HepG2 (cell line): ENCODE measurements at regions not wholly inside any gene's neighbourhood (a gene's known extent, or its start where the extent isn't known, plus 50 kb on each side); places are given as distances from the start of the nearest gene placed in this dataset.

Experiments used
- CHD2 ChIP-seq: IDR thresholded peaks from 2 replicates; pipeline ENCODE4 v1.6.1; 2011; ENCODE audit warnings: low read depth, low read length, improper control_type of control experiment
- EP300 ChIP-seq, 3 experiments: sonication (generic) in 1 of 3; formaldehyde crosslinking in 1 of 3; IDR thresholded peaks; 2 replicates each; pipeline versions ENCODE4 v1.5.1 to v1.6.1; 2011 to 2020; ENCODE audit warnings: low read depth in 2 of 3, low read length in 2 of 3, borderline replicate concordance in 1 of 3, improper control_type of control experiment in 1 of 3, mild to moderate bottlenecking in 1 of 3, missing genetic modification reagents in 1 of 3, moderate library complexity in 1 of 3
- ESRRA ChIP-seq: sonication (generic); formaldehyde crosslinking; IDR thresholded peaks from 2 replicates; pipeline ENCODE4 v1.5.1; 2020; ENCODE audit warnings: mild to moderate bottlenecking, low read depth, missing genetic modification reagents
- EZH2 ChIP-seq: conservative IDR thresholded peaks from 2 replicates; pipeline ENCODE4 v1.6.1; 2012; ENCODE audit warnings: mild to moderate bottlenecking, low read depth, low read length, moderate library complexity
- HDAC2 ChIP-seq: sonication (generic); formaldehyde crosslinking; IDR thresholded peaks from 2 replicates; pipeline ENCODE4 v1.4.0; 2020; ENCODE audit warnings: missing genetic modification reagents
- MYNN ChIP-seq: sonication (generic); formaldehyde crosslinking; IDR thresholded peaks from 2 replicates; pipeline ENCODE4 v1.4.0; 2020; ENCODE audit warnings: mild to moderate bottlenecking, low read depth, missing genetic modification reagents
- POLR2A ChIP-seq, 2 experiments: IDR thresholded peaks; 2 replicates each; pipeline ENCODE4 v1.6.1; 2011; ENCODE audit warnings: low read depth in 2 of 2, low read length in 2 of 2, mild to moderate bottlenecking in 1 of 2, moderate library complexity in 1 of 2; ENCODE audit not compliant: insufficient read depth in 1 of 2
- TAF1 ChIP-seq: sonication (generic); formaldehyde crosslinking; IDR thresholded peaks from 2 replicates; pipeline ENCODE4 v1.4.0; 2020; ENCODE audit warnings: missing genetic modification reagents
- XBP1 ChIP-seq: sonication (generic); formaldehyde crosslinking; IDR thresholded peaks from 2 replicates; pipeline ENCODE4 v1.5.0; 2020; ENCODE audit warnings: missing genetic modification reagents
- ZNF460 ChIP-seq: sonication (generic); formaldehyde crosslinking; IDR thresholded peaks from 2 replicates; pipeline ENCODE4 v1.5.1; 2020; ENCODE audit warnings: missing genetic modification reagents, mild to moderate bottlenecking, borderline replicate concordance
- TF ChIP-seq, protein P1 (sequence below): sonication (generic); formaldehyde crosslinking; IDR thresholded peaks from 2 replicates; pipeline ENCODE4 v1.4.0; 2020; ENCODE audit warnings: missing genetic modification reagents
- TF ChIP-seq, protein P2 (sequence below): sonication (generic); formaldehyde crosslinking; IDR thresholded peaks from 2 replicates; pipeline ENCODE4 v1.5.0; 2020; ENCODE audit warnings: mild to moderate bottlenecking, missing genetic modification reagents, moderate library complexity

DNA sequence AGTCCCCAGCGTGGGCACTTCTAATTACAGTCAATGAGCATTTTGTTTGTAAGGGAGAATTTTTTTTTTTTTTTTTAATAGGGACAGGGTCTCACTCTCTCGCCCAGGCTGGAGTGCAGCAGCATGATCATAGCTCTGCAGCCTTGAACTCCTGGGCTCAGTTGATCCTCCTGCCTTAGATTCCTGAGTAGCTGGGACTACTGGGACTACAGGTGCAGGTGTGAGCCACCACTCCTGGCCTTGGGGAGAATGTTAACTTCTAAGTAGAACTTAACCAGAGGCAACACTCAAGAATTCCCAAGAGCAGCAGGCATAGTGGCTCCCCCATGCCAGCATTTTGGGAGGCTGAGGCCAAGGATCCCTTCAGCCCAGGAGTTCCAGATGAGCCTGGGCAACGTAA, 52.9 kb upstream of the ZNF217 start:
- TF ChIP-seq CHD2: no peak
- TF ChIP-seq EP300 (IDR thresholded peaks at IDR 0.05; ENCODE audit: low read depth in 2 of 2, low read length in 2 of 2): no peak
- no peak for TF ChIP-seq EP300 (CRISPR knock-in tag; IDR thresholded peaks at IDR 0.05; ENCODE audit: borderline replicate concordance)
- TF ChIP-seq, protein P1, sequence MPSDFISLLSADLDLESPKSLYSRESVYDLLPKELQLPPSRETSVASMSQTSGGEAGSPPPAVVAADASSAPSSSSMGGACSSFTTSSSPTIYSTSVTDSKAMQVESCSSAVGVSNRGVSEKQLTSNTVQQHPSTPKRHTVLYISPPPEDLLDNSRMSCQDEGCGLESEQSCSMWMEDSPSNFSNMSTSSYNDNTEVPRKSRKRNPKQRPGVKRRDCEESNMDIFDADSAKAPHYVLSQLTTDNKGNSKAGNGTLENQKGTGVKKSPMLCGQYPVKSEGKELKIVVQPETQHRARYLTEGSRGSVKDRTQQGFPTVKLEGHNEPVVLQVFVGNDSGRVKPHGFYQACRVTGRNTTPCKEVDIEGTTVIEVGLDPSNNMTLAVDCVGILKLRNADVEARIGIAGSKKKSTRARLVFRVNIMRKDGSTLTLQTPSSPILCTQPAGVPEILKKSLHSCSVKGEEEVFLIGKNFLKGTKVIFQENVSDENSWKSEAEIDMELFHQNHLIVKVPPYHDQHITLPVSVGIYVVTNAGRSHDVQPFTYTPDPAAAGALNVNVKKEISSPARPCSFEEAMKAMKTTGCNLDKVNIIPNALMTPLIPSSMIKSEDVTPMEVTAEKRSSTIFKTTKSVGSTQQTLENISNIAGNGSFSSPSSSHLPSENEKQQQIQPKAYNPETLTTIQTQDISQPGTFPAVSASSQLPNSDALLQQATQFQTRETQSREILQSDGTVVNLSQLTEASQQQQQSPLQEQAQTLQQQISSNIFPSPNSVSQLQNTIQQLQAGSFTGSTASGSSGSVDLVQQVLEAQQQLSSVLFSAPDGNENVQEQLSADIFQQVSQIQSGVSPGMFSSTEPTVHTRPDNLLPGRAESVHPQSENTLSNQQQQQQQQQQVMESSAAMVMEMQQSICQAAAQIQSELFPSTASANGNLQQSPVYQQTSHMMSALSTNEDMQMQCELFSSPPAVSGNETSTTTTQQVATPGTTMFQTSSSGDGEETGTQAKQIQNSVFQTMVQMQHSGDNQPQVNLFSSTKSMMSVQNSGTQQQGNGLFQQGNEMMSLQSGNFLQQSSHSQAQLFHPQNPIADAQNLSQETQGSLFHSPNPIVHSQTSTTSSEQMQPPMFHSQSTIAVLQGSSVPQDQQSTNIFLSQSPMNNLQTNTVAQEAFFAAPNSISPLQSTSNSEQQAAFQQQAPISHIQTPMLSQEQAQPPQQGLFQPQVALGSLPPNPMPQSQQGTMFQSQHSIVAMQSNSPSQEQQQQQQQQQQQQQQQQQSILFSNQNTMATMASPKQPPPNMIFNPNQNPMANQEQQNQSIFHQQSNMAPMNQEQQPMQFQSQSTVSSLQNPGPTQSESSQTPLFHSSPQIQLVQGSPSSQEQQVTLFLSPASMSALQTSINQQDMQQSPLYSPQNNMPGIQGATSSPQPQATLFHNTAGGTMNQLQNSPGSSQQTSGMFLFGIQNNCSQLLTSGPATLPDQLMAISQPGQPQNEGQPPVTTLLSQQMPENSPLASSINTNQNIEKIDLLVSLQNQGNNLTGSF (CRISPR knock-in tag): no peak
- no peak for TF ChIP-seq ZNF460 (CRISPR knock-in tag)
- TF ChIP-seq XBP1 (CRISPR knock-in tag): no peak
- TF ChIP-seq MYNN (CRISPR knock-in tag): no peak
- no peak for TF ChIP-seq POLR2A (IDR thresholded peaks at IDR 0.05; ENCODE audit: insufficient read depth in 1 of 2, low read depth in 2 of 2, low read length in 2 of 2)
- TF ChIP-seq HDAC2 (CRISPR knock-in tag): no peak
- TF ChIP-seq ESRRA (CRISPR knock-in tag): no peak
- TF ChIP-seq TAF1: no peak
- TF ChIP-seq, protein P2, sequence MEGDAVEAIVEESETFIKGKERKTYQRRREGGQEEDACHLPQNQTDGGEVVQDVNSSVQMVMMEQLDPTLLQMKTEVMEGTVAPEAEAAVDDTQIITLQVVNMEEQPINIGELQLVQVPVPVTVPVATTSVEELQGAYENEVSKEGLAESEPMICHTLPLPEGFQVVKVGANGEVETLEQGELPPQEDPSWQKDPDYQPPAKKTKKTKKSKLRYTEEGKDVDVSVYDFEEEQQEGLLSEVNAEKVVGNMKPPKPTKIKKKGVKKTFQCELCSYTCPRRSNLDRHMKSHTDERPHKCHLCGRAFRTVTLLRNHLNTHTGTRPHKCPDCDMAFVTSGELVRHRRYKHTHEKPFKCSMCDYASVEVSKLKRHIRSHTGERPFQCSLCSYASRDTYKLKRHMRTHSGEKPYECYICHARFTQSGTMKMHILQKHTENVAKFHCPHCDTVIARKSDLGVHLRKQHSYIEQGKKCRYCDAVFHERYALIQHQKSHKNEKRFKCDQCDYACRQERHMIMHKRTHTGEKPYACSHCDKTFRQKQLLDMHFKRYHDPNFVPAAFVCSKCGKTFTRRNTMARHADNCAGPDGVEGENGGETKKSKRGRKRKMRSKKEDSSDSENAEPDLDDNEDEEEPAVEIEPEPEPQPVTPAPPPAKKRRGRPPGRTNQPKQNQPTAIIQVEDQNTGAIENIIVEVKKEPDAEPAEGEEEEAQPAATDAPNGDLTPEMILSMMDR: no peak
- TF ChIP-seq EZH2: no peak
